CD14-positive monocyte (primary cell): ENCODE measurements at regions not wholly inside any gene's neighbourhood (a gene's known extent, or its start where the extent isn't known, plus 50 kb on each side); places are given as distances from the start of the nearest gene placed in this dataset.
"Not testable (repeated sequence)": the region's sequence is repeated elsewhere in the genome, so short reads cannot be mapped to it uniquely, and the experiment has no call there.

Source experiments
- DNase-seq, 3 donors: peaks; one replicate each; pipeline ENCODE4 v3.0.0-alpha.2; 2011 to 2022
- H2AFZ ChIP-seq: 2 replicates; pipeline ENCODE4 v1.6.0; 2012; ENCODE audit warnings: mild to moderate bottlenecking, low read depth, low read length, inconsistent platforms; ENCODE audit not compliant: insufficient read depth, poor library complexity, severe bottlenecking
- H3K27ac ChIP-seq, 2 donors: 1 replicate in 1 of 2; 2 replicates in 1 of 2; pipeline ENCODE4 v1.5.1; 2012 to 2013; ENCODE audit warnings: low read length in 2 of 2, control low read depth in 1 of 2, inconsistent platforms in 1 of 2, low read depth in 1 of 2, mild to moderate bottlenecking in 1 of 2
- H3K27me3 ChIP-seq, 2 donors: one replicate each; pipeline versions ENCODE4 v1.6.0 to v1.6.1; 2011 to 2013; ENCODE audit warnings: low read length in 2 of 2; ENCODE audit not compliant: control insufficient read depth in 2 of 2, insufficient read depth in 2 of 2
- H3K36me3 ChIP-seq, 2 donors: replicated peaks in 1 of 2; 1 replicate in 1 of 2; 2 replicates in 1 of 2; pipeline versions ENCODE4 v1.5.1 to v1.6.1; 2012 to 2013; ENCODE audit warnings: low read length in 2 of 2, control low read depth in 1 of 2, inconsistent platforms in 1 of 2, mild to moderate bottlenecking in 1 of 2; ENCODE audit not compliant: insufficient read depth in 2 of 2, control insufficient read depth in 1 of 2
- H3K4me1 ChIP-seq, 2 donors: 1 replicate in 1 of 2; 2 replicates in 1 of 2; pipeline versions ENCODE4 v1.5.1 to v1.6.1; 2012 to 2013; ENCODE audit warnings: low read length in 2 of 2, control low read depth in 1 of 2, inconsistent platforms in 1 of 2, mild to moderate bottlenecking in 1 of 2, moderate library complexity in 1 of 2; ENCODE audit not compliant: insufficient read depth in 2 of 2, control insufficient read depth in 1 of 2
- H3K4me2 ChIP-seq: replicated peaks from 2 replicates; pipeline ENCODE3; 2012; ENCODE audit warnings: low read length, moderate library complexity, mild to moderate bottlenecking; ENCODE audit not compliant: poor library complexity, severe bottlenecking; ENCODE audit errors: extremely low read depth
- H3K4me3 ChIP-seq, 3 experiments: fragments of 200-600 bp in 1 of 3; sonication (generic) in 1 of 3; replicated peaks in 1 of 3; 1 replicate in 2 of 3; 2 replicates in 1 of 3; pipeline ENCODE4 v1.5.1; 2011 to 2013; ENCODE audit warnings: low read length in 3 of 3, mild to moderate bottlenecking in 3 of 3, control low read depth in 2 of 3, low read depth in 2 of 3, inconsistent platforms in 1 of 3, moderate library complexity in 1 of 3
- H3K79me2 ChIP-seq: 2 replicates; pipeline ENCODE4 v1.6.0; 2012; ENCODE audit warnings: mild to moderate bottlenecking, control low read depth, inconsistent platforms, low read length, moderate library complexity; ENCODE audit not compliant: insufficient read depth
- H3K9ac ChIP-seq: 2 replicates; pipeline ENCODE4 v1.6.0; 2017; ENCODE audit warnings: low read length, mild to moderate bottlenecking; ENCODE audit not compliant: insufficient read depth, poor library complexity, severe bottlenecking
- H3K9me3 ChIP-seq, 2 donors: replicated peaks in 1 of 2; 1 replicate in 1 of 2; 2 replicates in 1 of 2; pipeline versions ENCODE4 v1.5.1 to v1.6.1; 2012 to 2013; ENCODE audit warnings: low read length in 2 of 2, control low read depth in 1 of 2; ENCODE audit not compliant: control insufficient read depth in 1 of 2, insufficient read depth in 1 of 2
- H4K20me1 ChIP-seq: 2 replicates; pipeline ENCODE4 v1.6.0; 2012; ENCODE audit warnings: mild to moderate bottlenecking, low read length, control low read depth, moderate library complexity; ENCODE audit not compliant: insufficient read depth
- H3K27ac Mint-ChIP-seq, 7 donors: one replicate each; pipeline ENCODE4 v1.8.0; 2020; ENCODE audit warnings: mild to moderate bottlenecking in 7 of 7, mixed read lengths in 7 of 7, moderate library complexity in 6 of 7, inconsistent platforms in 2 of 7
- H3K27me3 Mint-ChIP-seq, 3 donors: one replicate each; pipeline ENCODE4 v1.8.0; 2021 to 2022; ENCODE audit warnings: low read depth in 3 of 3, mild to moderate bottlenecking in 3 of 3, mixed read lengths in 3 of 3, moderate library complexity in 3 of 3, inconsistent platforms in 1 of 3
- H3K36me3 Mint-ChIP-seq, 2 donors: one replicate each; pipeline ENCODE4 v1.8.0; 2020; ENCODE audit warnings: mixed read lengths in 2 of 2, inconsistent platforms in 1 of 2, mild to moderate bottlenecking in 1 of 2
- H3K4me1 Mint-ChIP-seq: one replicate; pipeline ENCODE4 v1.8.0; 2020; ENCODE audit warnings: mild to moderate bottlenecking, mixed read lengths
- H3K4me3 Mint-ChIP-seq, 2 donors: one replicate each; pipeline ENCODE4 v1.8.0; 2020; ENCODE audit warnings: mild to moderate bottlenecking in 2 of 2, mixed read lengths in 2 of 2, moderate library complexity in 1 of 2
- H3K9me3 Mint-ChIP-seq, 7 donors: one replicate each; pipeline ENCODE4 v1.8.0; 2020 to 2022; ENCODE audit warnings: mixed read lengths in 7 of 7, mild to moderate bottlenecking in 6 of 7, moderate library complexity in 6 of 7, inconsistent platforms in 2 of 7
- WGBS: methylation state at CpG from one replicate; pipeline ENCODE4 v1.1.5; 2013; ENCODE audit warnings: missing lambda C conversion rate; ENCODE audit not compliant: insufficient coverage; 5-methylcytosine and 5-hydroxymethylcytosine counted together
- intact Hi-C, 2 donors: fragments of 100-400 bp; cut with micrococcal nuclease; formaldehyde crosslinking; loops; one replicate each; pipeline versions ENCODE4 v1.15.0 to v1.15.1; 2023
- TF ChIP-seq, protein P1 (sequence below): fragments of 200-600 bp; IDR thresholded peaks from one replicate; pipeline ENCODE4 v1.8.0; 2022; ENCODE audit warnings: antibody characterized with exemption, mild to moderate bottlenecking

DNA sequence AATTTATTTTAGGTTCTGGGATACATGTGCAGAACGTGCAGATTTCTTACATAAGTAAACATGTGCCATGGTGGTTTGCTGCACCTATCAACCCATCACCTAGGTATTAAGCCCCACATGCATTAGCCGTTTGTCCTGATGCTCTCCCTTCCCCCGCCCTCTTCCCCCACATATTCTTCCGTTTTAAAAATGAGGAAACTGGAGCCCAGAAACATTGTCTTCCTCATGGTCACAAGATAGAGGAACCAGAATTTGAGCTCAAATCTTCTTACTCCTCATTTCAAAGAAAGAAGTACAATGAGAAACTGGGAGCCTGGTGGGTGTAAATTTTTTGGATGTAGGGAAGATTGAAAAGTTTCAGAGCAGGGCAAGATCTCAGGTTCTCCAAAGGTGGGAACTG is 56.1 kb upstream of the USP3 start:
- intact Hi-C loops = no loop called here
- Histone ChIP-seq H3K9ac (peak overlapping the region; percentile 60), H3K27me3 (no peaks in the 10 kb centered on the region), H3K36me3 (no peaks in the 10 kb centered on the region), H2AFZ (no peak overlapping the region), H3K4me3 (peak overlapping the region in 1 of 3 experiments; percentile 47), H3K79me2 (no peaks in the 10 kb centered on the region), H3K4me2 (peak overlapping the region; percentile 50), H3K27ac (peak overlapping the region; percentile 86 to 96), H4K20me1 (no peaks in the 10 kb centered on the region), H3K9me3 (no peaks in the 10 kb centered on the region), H3K4me1 (peaks cover 37 to 62% of the 10 kb centered on the region in 2 donors)
- DNase-seq = peak; percentile 81 to 91 (median 90)
- H3K9me3 Mint-ChIP-seq = peaks cover 0 to 5% (median 2%) of the 10 kb centered on the region in 7 donors
- peak overlapping the region; percentile 94 to 99 (median 96) for H3K27ac Mint-ChIP-seq
- no peaks in the 10 kb centered on the region for H3K36me3 Mint-ChIP-seq
- no peaks in the 10 kb centered on the region for H3K27me3 Mint-ChIP-seq
- H3K4me3 Mint-ChIP-seq = peak overlapping the region; percentile 11 to 63
- H3K4me1 Mint-ChIP-seq = peaks cover 42% of the 10 kb centered on the region
- no CpG with 5 or more reads among the region's 4 CpGs for WGBS
- TF ChIP-seq, protein P1, sequence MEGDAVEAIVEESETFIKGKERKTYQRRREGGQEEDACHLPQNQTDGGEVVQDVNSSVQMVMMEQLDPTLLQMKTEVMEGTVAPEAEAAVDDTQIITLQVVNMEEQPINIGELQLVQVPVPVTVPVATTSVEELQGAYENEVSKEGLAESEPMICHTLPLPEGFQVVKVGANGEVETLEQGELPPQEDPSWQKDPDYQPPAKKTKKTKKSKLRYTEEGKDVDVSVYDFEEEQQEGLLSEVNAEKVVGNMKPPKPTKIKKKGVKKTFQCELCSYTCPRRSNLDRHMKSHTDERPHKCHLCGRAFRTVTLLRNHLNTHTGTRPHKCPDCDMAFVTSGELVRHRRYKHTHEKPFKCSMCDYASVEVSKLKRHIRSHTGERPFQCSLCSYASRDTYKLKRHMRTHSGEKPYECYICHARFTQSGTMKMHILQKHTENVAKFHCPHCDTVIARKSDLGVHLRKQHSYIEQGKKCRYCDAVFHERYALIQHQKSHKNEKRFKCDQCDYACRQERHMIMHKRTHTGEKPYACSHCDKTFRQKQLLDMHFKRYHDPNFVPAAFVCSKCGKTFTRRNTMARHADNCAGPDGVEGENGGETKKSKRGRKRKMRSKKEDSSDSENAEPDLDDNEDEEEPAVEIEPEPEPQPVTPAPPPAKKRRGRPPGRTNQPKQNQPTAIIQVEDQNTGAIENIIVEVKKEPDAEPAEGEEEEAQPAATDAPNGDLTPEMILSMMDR = no peak

DNA sequence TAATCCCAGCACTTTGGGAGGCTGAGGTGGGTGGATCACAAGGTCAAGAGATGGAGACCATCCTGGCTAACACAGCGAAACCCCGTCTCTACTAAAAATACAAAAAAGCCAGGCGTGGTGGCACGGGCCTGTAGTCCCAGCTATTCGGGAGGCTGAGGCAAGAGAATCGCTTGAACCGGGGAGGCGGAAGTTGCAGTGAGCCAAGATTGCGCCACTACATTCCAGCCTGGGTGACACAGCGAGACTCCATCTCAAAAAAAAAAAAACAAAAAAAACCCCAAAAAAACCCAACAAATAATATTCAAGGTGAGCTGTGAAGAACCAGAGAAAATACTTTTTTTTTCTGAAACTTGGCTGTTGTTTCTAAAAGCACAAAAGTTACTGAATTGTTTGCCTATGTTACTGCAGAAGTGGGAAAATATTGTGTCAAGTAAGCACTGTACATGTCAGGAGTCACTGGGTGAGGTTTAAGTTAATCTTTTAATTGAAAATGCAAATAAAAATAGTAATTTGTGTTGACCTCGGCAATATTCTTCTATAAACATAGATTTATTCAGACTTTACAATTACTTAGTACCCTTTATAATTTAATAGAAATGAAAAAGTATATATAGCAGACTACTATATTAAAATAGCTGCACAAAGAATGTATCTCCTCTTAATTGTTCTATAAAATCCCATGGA is 55.4 kb upstream of the USP3 start:
- peaks cover 42% of the 10 kb centered on the region for H3K4me1 Mint-ChIP-seq
- peak overlapping the region; percentile 94 to 99 (median 96) for H3K27ac Mint-ChIP-seq
- H3K9me3 Mint-ChIP-seq, H3K79me2 ChIP-seq, H3K27me3 ChIP-seq, H2AFZ ChIP-seq, H3K27me3 Mint-ChIP-seq, H4K20me1 ChIP-seq, H3K9me3 ChIP-seq, H3K36me3 ChIP-seq, H3K36me3 Mint-ChIP-seq, intact Hi-C loops: not testable (repeated sequence)
- Histone ChIP-seq H3K4me1 (peaks cover 37 to 62% of the 10 kb centered on the region in 2 donors), H3K9ac (peak overlapping the region; percentile 60), H3K4me3 (peak overlapping the region in 1 of 3 experiments; percentile 47), H3K27ac (peak overlapping the region; percentile 86 to 96), H3K4me2 (peak overlapping the region; percentile 50)
- peak in 2 of 3 donors; percentile 54 to 75 for DNase-seq
- H3K4me3 Mint-ChIP-seq = peak overlapping the region in 1 of 2 donors; percentile 11
- WGBS = 6% methylated on average over 7 of the region's 11 CpGs
